ENCODE measurements at regions not wholly inside any gene's neighbourhood (a gene's known extent, or its start where the extent isn't known, plus 50 kb on each side); places are given as distances from the start of the nearest gene placed in this dataset.

GRCh38 chr18:61727241-61728193 lies 165.3 kb downstream of the RNF152 start:
- Histone ChIP-seq H3K4me3 (ENCODE audit: low read depth, low read length) (no peak overlapping the region), H3K36me3 (ENCODE audit: control insufficient read depth, insufficient read depth, low read length) (no peaks in the 10 kb centered on the region), H3K27me3 (ENCODE audit: control insufficient read depth, insufficient read depth, low read length) (no peaks in the 10 kb centered on the region)
- DNase-seq (ENCODE audit: low read depth) (peak; percentile 29), FAIRE-seq (no peak)
- TF ChIP-seq CTCF (IDR thresholded peaks at IDR 0.05; ENCODE audit: insufficient read depth, low read length, severe bottlenecking): no peak

GRCh38 chr18:61724532-61724931 lies 168.3 kb downstream of the RNF152 start:
- no peaks in the 10 kb centered on the region for H3K36me3 ChIP-seq (ENCODE audit: control insufficient read depth, insufficient read depth, low read length)
- H3K27me3 ChIP-seq (ENCODE audit: control insufficient read depth, insufficient read depth, low read length): no peaks in the 10 kb centered on the region
- H3K4me3 ChIP-seq (ENCODE audit: low read depth, low read length): no peak overlapping the region
- no peak for TF ChIP-seq CTCF (IDR thresholded peaks at IDR 0.05; ENCODE audit: insufficient read depth, low read length, severe bottlenecking)
- DNase-seq (ENCODE audit: low read depth) (no peak), FAIRE-seq (no peak)

GRCh38 chr18:61722247-61722646 lies 170.6 kb downstream of the RNF152 start:
- no peak for DNase-seq (ENCODE audit: low read depth)
- Histone ChIP-seq H3K27me3 (ENCODE audit: control insufficient read depth, insufficient read depth, low read length) (no peaks in the 10 kb centered on the region), H3K36me3 (ENCODE audit: control insufficient read depth, insufficient read depth, low read length) (no peaks in the 10 kb centered on the region), H3K4me3 (ENCODE audit: low read depth, low read length) (no peak overlapping the region)
- no peak for TF ChIP-seq CTCF (IDR thresholded peaks at IDR 0.05; ENCODE audit: insufficient read depth, low read length, severe bottlenecking)
- no peak for FAIRE-seq

GRCh38 chr18:61720496-61720895 lies 172.3 kb downstream of the RNF152 start:
- Histone ChIP-seq H3K4me3 (ENCODE audit: low read depth, low read length) (no peak overlapping the region), H3K27me3 (ENCODE audit: control insufficient read depth, insufficient read depth, low read length) (no peaks in the 10 kb centered on the region), H3K36me3 (ENCODE audit: control insufficient read depth, insufficient read depth, low read length) (no peaks in the 10 kb centered on the region)
- no peak for FAIRE-seq
- TF ChIP-seq CTCF (IDR thresholded peaks at IDR 0.05; ENCODE audit: insufficient read depth, low read length, severe bottlenecking): no peak
- no peak for DNase-seq (ENCODE audit: low read depth)

GRCh38 chr18:61719671-61720070 lies 173.1 kb downstream of the RNF152 start:
- FAIRE-seq: no peak
- Histone ChIP-seq H3K36me3 (ENCODE audit: control insufficient read depth, insufficient read depth, low read length) (no peaks in the 10 kb centered on the region), H3K27me3 (ENCODE audit: control insufficient read depth, insufficient read depth, low read length) (no peaks in the 10 kb centered on the region), H3K4me3 (ENCODE audit: low read depth, low read length) (no peak overlapping the region)
- no peak for DNase-seq (ENCODE audit: low read depth)
- TF ChIP-seq CTCF (IDR thresholded peaks at IDR 0.05; ENCODE audit: insufficient read depth, low read length, severe bottlenecking): no peak

All from bronchial epithelial cell (primary cell).